ENCODE measurements at regions not wholly inside any gene's neighbourhood (a gene's known extent, or its start where the extent isn't known, plus 50 kb on each side); places are given as distances from the start of the nearest gene placed in this dataset.
"Not testable (repeated sequence)": the region's sequence is repeated elsewhere in the genome, so short reads cannot be mapped to it uniquely, and the experiment has no call there.

DNA sequence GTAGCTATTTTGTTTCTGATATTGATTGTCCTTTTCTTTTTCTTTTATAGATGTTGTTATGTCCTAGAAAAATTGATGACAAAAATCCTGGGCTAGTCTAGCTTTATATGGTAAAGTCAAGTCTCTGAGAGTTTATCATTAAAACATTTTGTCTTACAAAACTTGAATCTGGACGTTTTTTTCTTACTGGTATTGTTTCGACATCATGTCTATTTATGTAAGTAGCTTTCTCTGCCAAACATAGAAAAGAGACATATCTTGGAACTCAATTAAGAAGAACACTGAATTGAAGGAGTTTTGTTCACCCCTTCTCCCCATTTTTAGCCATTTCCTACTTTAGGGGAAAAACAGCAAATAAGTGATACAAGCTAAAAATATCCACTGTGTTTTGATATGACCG lies 151.5 kb downstream of the ISOC1 start:
- Histone ChIP-seq H3K9me3 (no peaks in the 10 kb centered on the region), H3K27ac (no peak overlapping the region), H3K36me3 (no peaks in the 10 kb centered on the region), H3K4me3 (no peak overlapping the region), H3K4me1 (no peaks in the 10 kb centered on the region), H3K27me3 (no peaks in the 10 kb centered on the region), H3K9ac (ENCODE audit: low read depth in 2 of 2, low read length in 2 of 2) (no peak overlapping the region)
- no peak for DNase-seq
- intact Hi-C loops (cut with DNase I), result no loop called here
- TF ChIP-seq, protein P1, sequence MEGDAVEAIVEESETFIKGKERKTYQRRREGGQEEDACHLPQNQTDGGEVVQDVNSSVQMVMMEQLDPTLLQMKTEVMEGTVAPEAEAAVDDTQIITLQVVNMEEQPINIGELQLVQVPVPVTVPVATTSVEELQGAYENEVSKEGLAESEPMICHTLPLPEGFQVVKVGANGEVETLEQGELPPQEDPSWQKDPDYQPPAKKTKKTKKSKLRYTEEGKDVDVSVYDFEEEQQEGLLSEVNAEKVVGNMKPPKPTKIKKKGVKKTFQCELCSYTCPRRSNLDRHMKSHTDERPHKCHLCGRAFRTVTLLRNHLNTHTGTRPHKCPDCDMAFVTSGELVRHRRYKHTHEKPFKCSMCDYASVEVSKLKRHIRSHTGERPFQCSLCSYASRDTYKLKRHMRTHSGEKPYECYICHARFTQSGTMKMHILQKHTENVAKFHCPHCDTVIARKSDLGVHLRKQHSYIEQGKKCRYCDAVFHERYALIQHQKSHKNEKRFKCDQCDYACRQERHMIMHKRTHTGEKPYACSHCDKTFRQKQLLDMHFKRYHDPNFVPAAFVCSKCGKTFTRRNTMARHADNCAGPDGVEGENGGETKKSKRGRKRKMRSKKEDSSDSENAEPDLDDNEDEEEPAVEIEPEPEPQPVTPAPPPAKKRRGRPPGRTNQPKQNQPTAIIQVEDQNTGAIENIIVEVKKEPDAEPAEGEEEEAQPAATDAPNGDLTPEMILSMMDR (IDR thresholded peaks at IDR 0.05), result no peak

DNA sequence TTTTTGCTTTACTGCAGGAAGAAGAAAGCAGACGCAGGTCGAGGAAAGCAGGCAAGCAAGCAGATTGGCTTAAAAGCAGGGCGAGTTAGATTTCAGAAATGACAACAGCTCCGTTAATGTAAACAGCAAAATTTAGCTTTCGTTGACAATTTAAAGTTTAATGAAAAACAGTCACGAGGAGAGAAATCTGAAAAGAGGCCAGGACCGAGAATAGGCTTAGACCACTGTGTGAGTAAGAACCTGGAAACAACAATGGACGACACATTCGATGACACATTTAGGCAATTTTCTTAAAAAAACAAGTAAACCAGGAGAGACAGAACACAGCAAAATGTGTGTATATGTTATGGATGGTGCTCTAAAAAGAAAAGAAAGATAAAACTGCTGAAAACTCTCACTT lies 155.3 kb downstream of the ISOC1 start:
- H3K27ac ChIP-seq, result no peak overlapping the region
- no peaks in the 10 kb centered on the region for H3K4me1 ChIP-seq
- no peaks in the 10 kb centered on the region for H3K27me3 ChIP-seq
- no peak for DNase-seq
- H3K36me3 ChIP-seq, result no peaks in the 10 kb centered on the region
- H3K9ac ChIP-seq (ENCODE audit: low read depth in 2 of 2, low read length in 2 of 2), result no peak overlapping the region
- TF ChIP-seq, protein P1 (IDR thresholded peaks at IDR 0.05), result no peak
- no peaks in the 10 kb centered on the region for H3K9me3 ChIP-seq
- intact Hi-C loops (cut with DNase I), result no loop called here
- no peak overlapping the region for H3K4me3 ChIP-seq

DNA sequence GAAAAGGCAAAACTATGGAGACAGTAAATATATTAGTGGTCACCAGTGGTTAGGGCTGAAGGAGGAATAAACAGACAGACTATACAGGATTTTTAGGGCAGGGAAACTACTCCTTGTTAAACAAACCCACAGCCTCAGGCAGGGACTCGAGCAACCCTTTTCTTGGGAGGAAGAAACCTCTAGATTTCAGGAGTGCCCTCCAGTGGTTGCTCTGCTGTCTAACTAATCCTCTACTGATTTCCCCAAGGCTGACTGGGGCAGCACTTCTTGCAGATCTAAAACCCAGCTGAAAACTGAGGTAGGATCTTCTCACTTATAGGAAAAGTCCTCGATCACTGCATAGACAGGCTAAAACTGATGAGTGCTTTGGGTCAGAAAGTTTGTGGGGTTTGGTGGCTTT lies 176.8 kb downstream of the ISOC1 start:
- H3K27me3 ChIP-seq, result no peaks in the 10 kb centered on the region
- no peak for DNase-seq
- intact Hi-C loops (cut with DNase I), result no loop called here

DNA sequence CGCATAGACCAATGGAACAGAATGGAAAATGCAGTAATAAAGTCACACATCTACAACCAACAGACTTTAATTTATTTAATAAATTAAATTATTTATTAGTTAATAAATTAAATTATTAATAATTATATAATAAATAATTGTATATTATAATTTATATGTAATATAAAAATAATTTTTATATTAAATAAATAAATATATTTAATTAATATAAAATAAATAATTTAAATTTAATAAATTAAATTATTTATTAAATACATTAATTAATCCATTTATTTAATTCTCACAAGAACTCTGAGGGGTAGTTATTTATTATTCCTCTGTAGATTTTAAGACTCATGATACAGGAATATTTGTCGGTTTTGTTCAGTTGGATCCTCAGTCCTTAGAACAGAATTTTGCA lies 176.1 kb upstream of the ADAMTS19 start:
- H3K9ac ChIP-seq (ENCODE audit: low read depth in 2 of 2, low read length in 2 of 2), result no peak overlapping the region
- intact Hi-C loops (cut with DNase I), result no loop called here
- TF ChIP-seq, protein P1 (IDR thresholded peaks at IDR 0.05), result no peak

More for the DNA sequence above, 176.8 kb downstream of the ISOC1 start:
- H3K27ac ChIP-seq, result no peak overlapping the region
- H3K4me1 ChIP-seq, result no peaks in the 10 kb centered on the region
- no peaks in the 10 kb centered on the region for H3K36me3 ChIP-seq
- no peak overlapping the region for H3K4me3 ChIP-seq
- no peaks in the 10 kb centered on the region for H3K9me3 ChIP-seq
- no peak overlapping the region for H3K9ac ChIP-seq (ENCODE audit: low read depth in 2 of 2, low read length in 2 of 2)
- TF ChIP-seq, protein P1 (IDR thresholded peaks at IDR 0.05), result no peak

DNA sequence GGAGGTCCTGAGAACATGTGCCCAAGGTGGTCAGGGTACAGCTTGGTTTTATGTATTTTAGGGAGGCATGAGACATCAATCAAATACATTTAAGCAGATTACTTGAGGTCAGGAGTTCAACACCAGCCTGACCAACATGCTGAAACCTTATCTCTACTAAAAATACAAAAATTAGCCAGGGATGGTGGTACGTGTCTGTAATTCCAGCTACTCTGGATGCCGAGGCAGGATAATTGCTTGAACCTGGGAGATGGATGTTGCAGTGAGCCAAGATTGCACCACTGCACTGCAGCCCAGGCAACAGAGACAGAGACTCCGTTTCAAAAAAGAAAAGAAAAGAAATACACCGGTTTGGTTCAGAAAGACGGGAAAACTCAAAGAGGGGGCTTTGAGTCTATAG lies 165.9 kb upstream of the ADAMTS19 start:
- intact Hi-C loops (cut with DNase I); H3K9me3 ChIP-seq: not testable (repeated sequence)

More for the DNA sequence above, 176.1 kb upstream of the ADAMTS19 start:
- Histone ChIP-seq H3K4me3 (no peak overlapping the region), H3K27ac (no peak overlapping the region), H3K27me3 (no peaks in the 10 kb centered on the region), H3K36me3 (no peaks in the 10 kb centered on the region), H3K4me1 (no peaks in the 10 kb centered on the region), H3K9me3 (no peaks in the 10 kb centered on the region)
- DNase-seq, result no peak

DNA sequence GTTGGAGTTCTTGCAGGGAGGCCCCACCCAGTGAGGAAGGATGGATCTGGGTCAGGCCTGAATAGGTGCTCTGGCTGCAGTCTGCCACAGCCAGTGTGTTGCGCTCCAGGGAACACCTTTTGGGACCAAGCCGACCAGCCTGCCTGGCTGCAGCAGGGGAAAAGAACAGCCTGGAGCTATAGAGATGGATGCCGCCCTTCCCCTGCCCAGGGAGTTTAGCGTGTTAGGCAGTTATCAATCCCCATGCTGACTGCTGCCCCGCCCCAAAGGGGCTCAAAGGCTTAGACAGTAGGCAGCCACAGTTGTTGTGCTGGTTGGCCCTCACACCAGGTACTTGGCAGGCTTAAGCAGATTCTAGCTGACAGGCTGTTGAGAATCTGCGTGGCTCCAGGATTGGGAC lies 153.4 kb upstream of the ADAMTS19 start:
- no peaks in the 10 kb centered on the region for H3K4me1 ChIP-seq
- no peaks in the 10 kb centered on the region for H3K27me3 ChIP-seq
- no peak overlapping the region for H3K27ac ChIP-seq
- TF ChIP-seq, protein P1 (IDR thresholded peaks at IDR 0.05), result no peak
- no peaks in the 10 kb centered on the region for H3K9me3 ChIP-seq
- H3K9ac ChIP-seq (ENCODE audit: low read depth in 2 of 2, low read length in 2 of 2), result no peak overlapping the region
- H3K4me3 ChIP-seq, result no peak overlapping the region
- intact Hi-C loops (cut with DNase I), result no loop called here
- no peaks in the 10 kb centered on the region for H3K36me3 ChIP-seq
- DNase-seq, result no peak

More for the DNA sequence above, 165.9 kb upstream of the ADAMTS19 start:
- H3K36me3 ChIP-seq; DNase-seq; H3K27me3 ChIP-seq; H3K9ac ChIP-seq (ENCODE audit: low read depth in 2 of 2, low read length in 2 of 2); H3K27ac ChIP-seq; H3K4me1 ChIP-seq; H3K4me3 ChIP-seq: not testable (repeated sequence)
